PC-9 (cell line): ENCODE measurements at regions not wholly inside any gene's neighbourhood (a gene's known extent, or its start where the extent isn't known, plus 50 kb on each side); places are given as distances from the start of the nearest gene placed in this dataset.

Experiments used
- BruUV-seq: library from RNA; stranded (reverse); fragments of 400-500 nt; replicated peaks from 2 replicates; lab custom pipeline; 2021; lab: Mats Ljungman, UMichigan
- CTCF ChIA-PET: fragments of 300-600 bp; sonication (Branson Sonifier 250); formaldehyde crosslinking; loops from one replicate; lab custom pipeline; 2022; ENCODE audit warnings: antibody characterized with exemption; lab: Charles Lee
- POLR2A ChIA-PET: fragments of 300-600 bp; sonication (Branson Sonifier 250); formaldehyde crosslinking; loops from one replicate; lab custom pipeline; 2022; ENCODE audit warnings: antibody characterized with exemption; ENCODE audit not compliant: unreplicated experiment; lab: Charles Lee
- DNase-seq, 2 experiments: peaks; one replicate each; pipeline versions ENCODE4 v3.0.0 to v3.0.0-alpha.2; 2015 to 2022; ENCODE audit warnings: mixed read lengths in 1 of 2
- H2AFZ ChIP-seq: fragments of 200-600 bp; sonication (generic); 2 replicates; pipeline ENCODE4 v1.8.1; 2017; ENCODE audit warnings: antibody characterized with exemption
- H3F3A ChIP-seq: fragments of 200-600 bp; sonication (generic); 2 replicates; pipeline ENCODE4 v1.8.1; 2017; ENCODE audit warnings: antibody characterized with exemption, mild to moderate bottlenecking, low read depth; ENCODE audit not compliant: insufficient read depth
- H3K27ac ChIP-seq: fragments of 200-600 bp; sonication (generic); 2 replicates; pipeline ENCODE4 v1.6.1; 2016; ENCODE audit warnings: mixed run types
- H3K27me3 ChIP-seq: fragments of 200-600 bp; sonication (generic); 2 replicates; pipeline ENCODE4 v1.6.1; 2016; ENCODE audit warnings: low read depth, mixed run types; ENCODE audit not compliant: insufficient read depth
- H3K36me3 ChIP-seq: fragments of 200-600 bp; sonication (generic); 2 replicates; pipeline ENCODE4 v1.6.1; 2016; ENCODE audit warnings: low read depth, mixed run types
- H3K4me1 ChIP-seq: fragments of 200-600 bp; sonication (generic); replicated peaks from 2 replicates; pipeline ENCODE4 v1.6.1; 2016; ENCODE audit warnings: mixed run types; ENCODE audit not compliant: insufficient read depth
- H3K4me2 ChIP-seq: fragments of 200-600 bp; sonication (generic); 2 replicates; pipeline ENCODE4 v1.6.1; 2017; ENCODE audit warnings: mixed run types
- H3K4me3 ChIP-seq: fragments of 200-600 bp; sonication (generic); 2 replicates; pipeline ENCODE4 v1.6.1; 2016; ENCODE audit warnings: mixed run types
- H3K79me2 ChIP-seq: fragments of 200-600 bp; sonication (generic); 2 replicates; pipeline ENCODE4 v1.6.1; 2017; ENCODE audit warnings: low read depth, mixed run types
- H3K9me2 ChIP-seq: fragments of 200-600 bp; sonication (generic); 2 replicates; pipeline ENCODE4 v1.8.1; 2017; ENCODE audit warnings: mild to moderate bottlenecking; ENCODE audit not compliant: insufficient read depth
- H3K9me3 ChIP-seq: fragments of 200-600 bp; sonication (generic); 2 replicates; pipeline ENCODE4 v1.8.1; 2016; ENCODE audit warnings: low read depth; ENCODE audit not compliant: insufficient read depth
- H4K20me1 ChIP-seq: fragments of 200-600 bp; sonication (generic); 2 replicates; pipeline ENCODE4 v1.8.1; 2017; ENCODE audit not compliant: insufficient read depth
- EZH2 ChIP-seq: fragments of 200-600 bp; sonication (generic); IDR thresholded peaks from 2 replicates; pipeline ENCODE4 v1.8.0; 2017; ENCODE audit warnings: antibody characterized with exemption, low read depth
- intact Hi-C: fragments of 100-400 bp; cut with micrococcal nuclease; formaldehyde crosslinking; loops from one replicate; pipeline ENCODE4 v1.10.0; 2022; ENCODE audit not compliant: unreplicated experiment
- TF ChIP-seq, protein P1 (sequence below): fragments of 200-600 bp; sonication (generic); conservative IDR thresholded peaks from 2 replicates; pipeline ENCODE4 v1.6.1; 2017; ENCODE audit warnings: mixed run types, antibody characterized with exemption, mild to moderate bottlenecking, moderate library complexity

DNA sequence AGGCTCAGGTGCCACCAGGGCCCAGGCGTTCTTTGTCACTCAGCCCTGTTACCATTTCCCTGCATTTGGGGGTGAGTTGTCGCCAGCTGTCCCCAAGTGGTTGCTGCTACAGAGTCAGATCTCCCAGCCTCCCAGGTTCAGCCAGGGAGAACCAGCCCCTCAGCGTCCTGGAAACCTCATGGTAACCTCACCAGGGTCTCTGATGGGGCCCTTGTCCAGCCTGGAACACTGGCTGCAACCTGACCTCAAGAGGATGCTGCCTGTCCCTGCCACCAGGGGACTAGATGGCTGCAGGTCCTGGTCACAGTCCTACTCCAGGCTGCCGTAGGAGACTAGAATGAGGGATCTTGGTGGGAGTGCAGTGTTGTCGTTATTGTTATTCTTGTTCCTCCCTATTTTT, 228.3 kb upstream of the PDE10A start:
- Histone ChIP-seq H3K4me3 (no peak overlapping the region), H2AFZ (no peak overlapping the region), H3K79me2 (no peaks in the 10 kb centered on the region), H3K27me3 (peaks cover 32% of the 10 kb centered on the region), H3F3A (no peaks in the 10 kb centered on the region), H3K4me2 (no peak overlapping the region), H4K20me1 (no peaks in the 10 kb centered on the region), H3K4me1 (no peaks in the 10 kb centered on the region), H3K27ac (no peak overlapping the region), H3K36me3 (no peaks in the 10 kb centered on the region), H3K9me2 (no peaks in the 10 kb centered on the region), H3K9me3 (no peaks in the 10 kb centered on the region)
- TF ChIP-seq EZH2, result no peak
- TF ChIP-seq, protein P1, sequence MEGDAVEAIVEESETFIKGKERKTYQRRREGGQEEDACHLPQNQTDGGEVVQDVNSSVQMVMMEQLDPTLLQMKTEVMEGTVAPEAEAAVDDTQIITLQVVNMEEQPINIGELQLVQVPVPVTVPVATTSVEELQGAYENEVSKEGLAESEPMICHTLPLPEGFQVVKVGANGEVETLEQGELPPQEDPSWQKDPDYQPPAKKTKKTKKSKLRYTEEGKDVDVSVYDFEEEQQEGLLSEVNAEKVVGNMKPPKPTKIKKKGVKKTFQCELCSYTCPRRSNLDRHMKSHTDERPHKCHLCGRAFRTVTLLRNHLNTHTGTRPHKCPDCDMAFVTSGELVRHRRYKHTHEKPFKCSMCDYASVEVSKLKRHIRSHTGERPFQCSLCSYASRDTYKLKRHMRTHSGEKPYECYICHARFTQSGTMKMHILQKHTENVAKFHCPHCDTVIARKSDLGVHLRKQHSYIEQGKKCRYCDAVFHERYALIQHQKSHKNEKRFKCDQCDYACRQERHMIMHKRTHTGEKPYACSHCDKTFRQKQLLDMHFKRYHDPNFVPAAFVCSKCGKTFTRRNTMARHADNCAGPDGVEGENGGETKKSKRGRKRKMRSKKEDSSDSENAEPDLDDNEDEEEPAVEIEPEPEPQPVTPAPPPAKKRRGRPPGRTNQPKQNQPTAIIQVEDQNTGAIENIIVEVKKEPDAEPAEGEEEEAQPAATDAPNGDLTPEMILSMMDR, result no peak
- intact Hi-C loops, result no loop called here
- ChIA-PET POLR2A (no interaction called here), CTCF (no interaction called here)
- no peak for DNase-seq
- BruUV-seq, result no TSS peak

DNA sequence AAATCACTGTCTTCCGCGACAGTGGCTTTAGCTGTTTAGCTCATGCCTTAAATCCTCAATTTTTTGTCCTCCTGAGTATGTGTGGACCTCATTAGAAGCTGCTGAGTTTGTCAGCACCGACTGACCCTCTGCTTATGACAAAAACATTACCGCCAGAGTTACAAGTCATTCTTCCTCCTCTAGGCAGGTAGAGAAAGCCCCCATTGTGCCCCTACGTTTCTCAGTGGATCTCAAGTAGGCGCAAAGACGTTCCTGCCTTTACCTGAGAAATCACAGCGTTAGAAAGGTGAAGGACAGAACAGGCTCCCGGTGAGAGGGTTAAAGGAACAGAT, 227.3 kb upstream of the PDE10A start:
- TF ChIP-seq, protein P1, result no peak; the same call in 1 of the 2 replicates
- no peak for TF ChIP-seq EZH2
- ChIA-PET CTCF (no interaction called here), POLR2A (no interaction called here)
- Histone ChIP-seq H4K20me1 (no peaks in the 10 kb centered on the region), H3K4me1 (no peaks in the 10 kb centered on the region), H3K4me3 (no peak overlapping the region), H3F3A (no peaks in the 10 kb centered on the region), H3K4me2 (no peak overlapping the region), H3K36me3 (no peaks in the 10 kb centered on the region), H3K27me3 (peaks cover 32% of the 10 kb centered on the region), H3K9me3 (no peaks in the 10 kb centered on the region), H3K27ac (no peak overlapping the region), H3K79me2 (no peaks in the 10 kb centered on the region), H2AFZ (no peak overlapping the region), H3K9me2 (no peaks in the 10 kb centered on the region)
- DNase-seq, result no peak
- intact Hi-C loops, result no loop called here
- BruUV-seq, result no TSS peak

DNA sequence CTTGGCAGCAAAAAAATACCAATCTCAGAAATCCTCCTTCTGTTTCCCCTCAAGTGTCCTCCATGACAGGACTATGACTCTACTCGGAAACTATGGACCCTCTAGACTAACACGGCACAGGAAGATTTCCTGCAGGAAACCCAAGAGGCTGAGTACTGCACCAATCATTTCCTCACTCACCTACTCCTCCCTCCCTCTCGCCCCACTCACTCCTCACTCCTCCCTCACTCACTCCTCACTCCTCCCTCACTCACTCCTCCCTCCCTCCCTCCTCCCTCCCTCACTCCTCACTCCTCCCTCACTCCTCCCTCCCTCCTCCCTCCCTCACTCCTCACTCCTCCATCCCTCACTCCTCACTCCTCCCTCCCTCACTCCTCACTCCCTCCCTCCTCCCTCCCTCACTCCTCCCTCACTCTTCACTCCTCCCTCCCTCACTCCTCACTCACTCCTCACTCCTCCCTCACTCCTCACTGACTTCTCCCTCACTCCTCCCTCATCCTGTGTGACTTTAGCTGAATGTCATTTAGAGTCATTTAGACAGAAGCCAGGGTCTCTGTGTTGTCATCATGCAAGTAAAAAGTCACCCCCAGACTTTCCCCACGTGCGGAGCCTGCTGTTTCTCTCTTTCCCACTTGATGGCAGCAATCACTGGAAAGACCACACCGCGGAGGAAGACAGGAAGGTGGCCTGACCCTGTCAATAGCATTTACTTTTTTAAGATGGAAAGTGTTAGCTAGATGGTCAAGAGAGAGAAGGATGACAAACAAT, 226.8 kb upstream of the PDE10A start:
- Histone ChIP-seq H3K27me3 (peaks cover 32% of the 10 kb centered on the region), H3K36me3 (no peaks in the 10 kb centered on the region), H2AFZ (no peak overlapping the region), H3K9me3 (no peaks in the 10 kb centered on the region), H3K27ac (no peak overlapping the region), H3K4me3 (no peak overlapping the region), H4K20me1 (no peaks in the 10 kb centered on the region), H3K9me2 (no peaks in the 10 kb centered on the region), H3F3A (no peaks in the 10 kb centered on the region), H3K4me2 (no peak overlapping the region), H3K79me2 (no peaks in the 10 kb centered on the region), H3K4me1 (no peaks in the 10 kb centered on the region)
- BruUV-seq, result no TSS peak
- no peak for TF ChIP-seq EZH2
- TF ChIP-seq, protein P1, result peak; percentile 41; the same call in 1 of the 2 replicates
- no peak for DNase-seq
- ChIA-PET POLR2A (no interaction called here), CTCF (no interaction called here)
- intact Hi-C loops, result no loop called here
